HEK293 (cell line): ENCODE measurements at regions not wholly inside any gene's neighbourhood (a gene's known extent, or its start where the extent isn't known, plus 50 kb on each side); places are given as distances from the start of the nearest gene placed in this dataset.

ENCODE experiments used
- CTCF ChIA-PET: fragments of 350-600 bp; formaldehyde crosslinking; extraction: SDS; loops from one replicate; lab custom pipeline; 2021; ENCODE audit warnings: antibody characterized with exemption; lab: Yijun Ruan, JAX
- POLR2A ChIA-PET: fragments of 300-600 bp; formaldehyde crosslinking; extraction: SDS; loops from one replicate; lab custom pipeline; 2020; ENCODE audit warnings: antibody characterized with exemption, inconsistent platforms; lab: Yijun Ruan, JAX
- H3K27ac ChIP-seq: fragments of 200-500 bp; sonication (Bioruptor generic); 2 replicates; pipeline ENCODE4 v1.5.1; 2014; ENCODE audit warnings: low read depth, low read length, control low read depth, inconsistent platforms; ENCODE audit errors: extremely low read depth
- H3K36me3 ChIP-seq, 2 experiments: fragments of 200-500 bp in 1 of 2; sonication (Bioruptor generic) in 1 of 2; 1 replicate in 1 of 2; 2 replicates in 1 of 2; pipeline ENCODE4 v1.5.1; 2014 to 2017; ENCODE audit warnings: inconsistent platforms in 2 of 2, low read length in 2 of 2; ENCODE audit not compliant: control insufficient read depth in 2 of 2, insufficient read depth in 1 of 2
- H3K4me1 ChIP-seq: fragments of 200-500 bp; sonication (Bioruptor generic); 2 replicates; pipeline ENCODE4 v1.5.1; 2014; ENCODE audit warnings: mild to moderate bottlenecking, low read length, inconsistent platforms; ENCODE audit not compliant: control insufficient read depth, insufficient read depth
- H3K4me3 ChIP-seq: 2 replicates; pipeline ENCODE4 v1.5.1; 2011; ENCODE audit warnings: low read depth, mild to moderate bottlenecking, control low read depth, low read length, moderate library complexity
- H3K9me3 ChIP-seq: fragments of 200-500 bp; sonication (Bioruptor generic); 2 replicates; pipeline ENCODE4 v1.5.1; 2014; ENCODE audit warnings: low read depth, low read length, inconsistent platforms; ENCODE audit not compliant: control insufficient read depth, insufficient read depth
- MZF1 ChIP-seq: fragments of 450-650 bp; formaldehyde crosslinking; IDR thresholded peaks from 2 replicates; pipeline ENCODE4 v1.5.1; 2017; ENCODE audit warnings: missing biosample characterization, missing genetic modification characterization, borderline replicate concordance
- OSR2 ChIP-seq: fragments of 450-650 bp; formaldehyde crosslinking; IDR thresholded peaks from 2 replicates; pipeline ENCODE4 v1.5.1; 2016; ENCODE audit warnings: missing biosample characterization, missing genetic modification characterization
- SCRT1 ChIP-seq: fragments of 450-650 bp; formaldehyde crosslinking; IDR thresholded peaks from 2 replicates; pipeline ENCODE4 v1.5.1; 2016; ENCODE audit warnings: missing biosample characterization, missing genetic modification characterization, borderline replicate concordance
- ZBTB7A ChIP-seq: fragments of 450-650 bp; formaldehyde crosslinking; IDR thresholded peaks from 2 replicates; pipeline ENCODE4 v1.5.1; 2016; ENCODE audit warnings: low read depth, missing biosample characterization, missing genetic modification characterization
- ZNF114 ChIP-seq: fragments of 450-650 bp; formaldehyde crosslinking; IDR thresholded peaks from 2 replicates; pipeline ENCODE4 v1.5.0; 2017; ENCODE audit warnings: missing biosample characterization, missing genetic modification characterization
- ZNF214 ChIP-seq: fragments of 450-650 bp; formaldehyde crosslinking; IDR thresholded peaks from 2 replicates; pipeline ENCODE4 v1.5.1; 2017; ENCODE audit warnings: missing biosample characterization, mild to moderate bottlenecking, missing genetic modification characterization, borderline replicate concordance
- ZNF223 ChIP-seq: fragments of 450-650 bp; formaldehyde crosslinking; IDR thresholded peaks from 2 replicates; pipeline ENCODE4 v1.5.1; 2016; ENCODE audit warnings: missing biosample characterization, missing genetic modification characterization
- ZNF266 ChIP-seq: fragments of 450-650 bp; formaldehyde crosslinking; IDR thresholded peaks from 2 replicates; pipeline ENCODE4 v1.5.1; 2016; ENCODE audit warnings: missing biosample characterization, missing genetic modification characterization, low read depth
- ZNF302 ChIP-seq: fragments of 450-650 bp; formaldehyde crosslinking; IDR thresholded peaks from 2 replicates; pipeline ENCODE4 v1.5.1; 2016; ENCODE audit warnings: missing biosample characterization, missing genetic modification characterization, low read depth
- ZNF324 ChIP-seq: fragments of 450-650 bp; formaldehyde crosslinking; IDR thresholded peaks from 2 replicates; pipeline ENCODE4 v1.5.1; 2016; ENCODE audit warnings: missing biosample characterization, missing genetic modification characterization
- ZNF350 ChIP-seq: fragments of 450-650 bp; formaldehyde crosslinking; IDR thresholded peaks from 2 replicates; pipeline ENCODE4 v1.5.0; 2017; ENCODE audit warnings: missing biosample characterization, mild to moderate bottlenecking, missing genetic modification characterization
- ZNF354C ChIP-seq: fragments of 450-650 bp; formaldehyde crosslinking; IDR thresholded peaks from 2 replicates; pipeline ENCODE4 v1.5.1; 2016; ENCODE audit warnings: missing biosample characterization, missing genetic modification characterization, low read depth, borderline replicate concordance
- ZNF366 ChIP-seq: fragments of 450-650 bp; formaldehyde crosslinking; conservative IDR thresholded peaks from 2 replicates; pipeline ENCODE4 v1.5.1; 2016; ENCODE audit warnings: missing biosample characterization, missing genetic modification characterization
- ZNF514 ChIP-seq: fragments of 450-650 bp; formaldehyde crosslinking; IDR thresholded peaks from 2 replicates; pipeline ENCODE4 v1.5.1; 2016; ENCODE audit warnings: missing biosample characterization, missing genetic modification characterization
- ZNF548 ChIP-seq: fragments of 450-650 bp; formaldehyde crosslinking; IDR thresholded peaks from 2 replicates; pipeline ENCODE4 v1.5.1; 2016; ENCODE audit warnings: missing biosample characterization, missing genetic modification characterization
- ZNF555 ChIP-seq: fragments of 450-650 bp; formaldehyde crosslinking; conservative IDR thresholded peaks from 2 replicates; pipeline ENCODE4 v1.5.1; 2017; ENCODE audit warnings: missing biosample characterization, mild to moderate bottlenecking, missing genetic modification characterization, inconsistent platforms
- ZNF610 ChIP-seq: fragments of 450-650 bp; formaldehyde crosslinking; IDR thresholded peaks from 2 replicates; pipeline ENCODE4 v1.5.1; 2016; ENCODE audit warnings: missing biosample characterization, missing genetic modification characterization, borderline replicate concordance
- ZNF660 ChIP-seq: fragments of 450-650 bp; IDR thresholded peaks from 2 replicates; pipeline ENCODE4 v1.5.1; 2018; ENCODE audit warnings: missing biosample characterization, mild to moderate bottlenecking, missing genetic modification characterization
- ZNF692 ChIP-seq: fragments of 450-650 bp; formaldehyde crosslinking; IDR thresholded peaks from 2 replicates; pipeline ENCODE4 v1.5.1; 2016; ENCODE audit warnings: missing biosample characterization, missing genetic modification characterization
- ZNF76 ChIP-seq: fragments of 450-650 bp; formaldehyde crosslinking; IDR thresholded peaks from 2 replicates; pipeline ENCODE4; 2016; ENCODE audit warnings: low read depth, missing biosample characterization, missing genetic modification characterization, borderline replicate concordance
- ZNF768 ChIP-seq: fragments of 450-650 bp; formaldehyde crosslinking; IDR thresholded peaks from 2 replicates; pipeline ENCODE4 v1.5.1; 2018; ENCODE audit warnings: missing biosample characterization, mild to moderate bottlenecking, missing genetic modification characterization
- ZNF777 ChIP-seq: fragments of 450-650 bp; formaldehyde crosslinking; IDR thresholded peaks from 2 replicates; pipeline ENCODE4 v1.5.1; 2017; ENCODE audit warnings: missing biosample characterization, missing genetic modification characterization, borderline replicate concordance
- ZNF830 ChIP-seq: fragments of 450-650 bp; IDR thresholded peaks from 2 replicates; pipeline ENCODE4 v1.5.0; 2018; ENCODE audit warnings: missing biosample characterization, missing genetic modification characterization, low read depth, mild to moderate bottlenecking, moderate library complexity
- ZNF843 ChIP-seq: fragments of 450-650 bp; formaldehyde crosslinking; IDR thresholded peaks from 2 replicates; pipeline ENCODE4 v1.5.1; 2016; ENCODE audit warnings: missing biosample characterization, missing genetic modification characterization
- ZSCAN30 ChIP-seq: fragments of 450-650 bp; IDR thresholded peaks from 2 replicates; pipeline ENCODE4 v1.5.1; 2018; ENCODE audit warnings: missing biosample characterization, mild to moderate bottlenecking, missing genetic modification characterization, moderate library complexity
- ZXDB ChIP-seq: fragments of 450-650 bp; formaldehyde crosslinking; IDR thresholded peaks from 2 replicates; pipeline ENCODE4 v1.5.1; 2016; ENCODE audit warnings: missing biosample characterization, missing genetic modification characterization
- TF ChIP-seq, protein P1 (sequence below): fragments of 450-650 bp; formaldehyde crosslinking; IDR thresholded peaks from 2 replicates; pipeline ENCODE4 v1.5.1; 2017; ENCODE audit warnings: missing biosample characterization, missing genetic modification characterization
- TF ChIP-seq, protein P2 (sequence below): fragments of 450-650 bp; formaldehyde crosslinking; IDR thresholded peaks from 2 replicates; pipeline ENCODE4; 2016; ENCODE audit warnings: missing biosample characterization, missing genetic modification characterization
- TF ChIP-seq, protein P3 (sequence below): fragments of 450-650 bp; formaldehyde crosslinking; IDR thresholded peaks from 2 replicates; pipeline ENCODE4 v1.5.1; 2016; ENCODE audit warnings: missing biosample characterization, missing genetic modification characterization

DNA sequence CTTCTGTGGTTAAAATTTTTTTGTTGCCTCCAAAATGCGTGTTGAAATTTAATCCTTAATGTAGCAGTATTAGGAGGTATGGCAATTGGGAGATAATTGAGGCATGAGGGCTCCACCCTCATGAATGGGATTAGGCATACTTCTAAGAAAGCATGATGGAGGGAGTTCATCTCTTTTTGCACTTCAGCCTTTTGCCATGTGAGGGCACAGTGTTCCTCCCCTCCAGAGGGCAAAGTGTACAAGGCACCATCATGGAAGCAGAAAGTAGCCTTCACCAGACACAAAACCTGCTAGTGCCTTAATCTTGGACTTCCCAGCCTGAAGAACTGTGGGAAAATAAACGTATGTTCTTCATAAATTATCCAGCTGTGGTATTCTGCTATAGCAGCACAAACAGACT is 429.5 kb downstream of the ZIC1 start:
- Histone ChIP-seq H3K36me3 (no peaks in the 10 kb centered on the region), H3K4me3 (no peak overlapping the region), H3K4me1 (no peaks in the 10 kb centered on the region), H3K27ac (no peak overlapping the region), H3K9me3 (no peaks in the 10 kb centered on the region)
- TF ChIP-seq ZNF223 (tag by site-specific recombination) (no peak), ZNF76 (no peak), ZNF350 (tag by site-specific recombination) (no peak), ZNF843 (no peak)
- ChIA-PET POLR2A (no interaction called here), CTCF (interaction anchor here (1.7 kb wide), 1 partner anchor 235 kb away, joined by 9 read pairs; no protein-coding TSS in a partner anchor)

DNA sequence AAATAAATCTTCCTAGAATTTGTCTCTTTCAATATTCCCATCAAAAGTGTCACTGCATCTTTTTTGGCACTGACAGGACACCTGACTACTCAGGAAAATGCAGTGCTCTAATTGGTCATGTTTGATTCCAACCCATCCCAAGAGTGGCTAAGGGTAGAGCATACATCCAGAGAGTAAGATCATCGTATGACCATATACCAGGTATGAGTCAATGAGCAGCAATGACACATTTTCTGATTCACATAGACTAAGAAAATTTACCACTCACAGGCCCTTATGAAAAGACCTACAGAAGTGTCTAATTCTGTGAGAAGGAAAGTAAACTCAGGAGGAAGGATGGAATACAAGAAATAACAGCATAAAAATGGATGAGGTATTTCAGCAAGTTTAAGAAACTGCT is 434.2 kb downstream of the ZIC1 start:
- Histone ChIP-seq H3K9me3 (no peaks in the 10 kb centered on the region), H3K4me1 (no peaks in the 10 kb centered on the region), H3K27ac (no peak overlapping the region), H3K4me3 (no peak overlapping the region), H3K36me3 (no peaks in the 10 kb centered on the region)
- TF ChIP-seq ZNF777 (no peak), ZNF266 (tag by site-specific recombination) (no peak), ZNF768 (no peak), ZXDB (tag by site-specific recombination) (no peak), ZBTB7A (tag by site-specific recombination) (no peak), ZNF366 (tag by site-specific recombination) (no peak), MZF1 (tag by site-specific recombination) (no peak), ZNF514 (tag by site-specific recombination) (no peak), ZNF555 (tag by site-specific recombination) (no peak)
- TF ChIP-seq, protein P1, sequence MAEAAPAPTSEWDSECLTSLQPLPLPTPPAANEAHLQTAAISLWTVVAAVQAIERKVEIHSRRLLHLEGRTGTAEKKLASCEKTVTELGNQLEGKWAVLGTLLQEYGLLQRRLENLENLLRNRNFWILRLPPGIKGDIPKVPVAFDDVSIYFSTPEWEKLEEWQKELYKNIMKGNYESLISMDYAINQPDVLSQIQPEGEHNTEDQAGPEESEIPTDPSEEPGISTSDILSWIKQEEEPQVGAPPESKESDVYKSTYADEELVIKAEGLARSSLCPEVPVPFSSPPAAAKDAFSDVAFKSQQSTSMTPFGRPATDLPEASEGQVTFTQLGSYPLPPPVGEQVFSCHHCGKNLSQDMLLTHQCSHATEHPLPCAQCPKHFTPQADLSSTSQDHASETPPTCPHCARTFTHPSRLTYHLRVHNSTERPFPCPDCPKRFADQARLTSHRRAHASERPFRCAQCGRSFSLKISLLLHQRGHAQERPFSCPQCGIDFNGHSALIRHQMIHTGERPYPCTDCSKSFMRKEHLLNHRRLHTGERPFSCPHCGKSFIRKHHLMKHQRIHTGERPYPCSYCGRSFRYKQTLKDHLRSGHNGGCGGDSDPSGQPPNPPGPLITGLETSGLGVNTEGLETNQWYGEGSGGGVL (tag by site-specific recombination) = no peak
- TF ChIP-seq, protein P2, sequence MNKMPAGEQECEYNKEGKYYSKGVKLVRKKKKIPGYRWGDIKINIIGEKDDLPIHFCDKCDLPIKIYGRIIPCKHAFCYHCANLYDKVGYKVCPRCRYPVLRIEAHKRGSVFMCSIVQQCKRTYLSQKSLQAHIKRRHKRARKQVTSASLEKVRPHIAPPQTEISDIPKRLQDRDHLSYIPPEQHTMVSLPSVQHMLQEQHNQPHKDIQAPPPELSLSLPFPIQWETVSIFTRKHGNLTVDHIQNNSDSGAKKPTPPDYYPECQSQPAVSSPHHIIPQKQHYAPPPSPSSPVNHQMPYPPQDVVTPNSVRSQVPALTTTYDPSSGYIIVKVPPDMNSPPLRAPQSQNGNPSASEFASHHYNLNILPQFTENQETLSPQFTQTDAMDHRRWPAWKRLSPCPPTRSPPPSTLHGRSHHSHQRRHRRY (tag by site-specific recombination) = no peak
- TF ChIP-seq, protein P3, sequence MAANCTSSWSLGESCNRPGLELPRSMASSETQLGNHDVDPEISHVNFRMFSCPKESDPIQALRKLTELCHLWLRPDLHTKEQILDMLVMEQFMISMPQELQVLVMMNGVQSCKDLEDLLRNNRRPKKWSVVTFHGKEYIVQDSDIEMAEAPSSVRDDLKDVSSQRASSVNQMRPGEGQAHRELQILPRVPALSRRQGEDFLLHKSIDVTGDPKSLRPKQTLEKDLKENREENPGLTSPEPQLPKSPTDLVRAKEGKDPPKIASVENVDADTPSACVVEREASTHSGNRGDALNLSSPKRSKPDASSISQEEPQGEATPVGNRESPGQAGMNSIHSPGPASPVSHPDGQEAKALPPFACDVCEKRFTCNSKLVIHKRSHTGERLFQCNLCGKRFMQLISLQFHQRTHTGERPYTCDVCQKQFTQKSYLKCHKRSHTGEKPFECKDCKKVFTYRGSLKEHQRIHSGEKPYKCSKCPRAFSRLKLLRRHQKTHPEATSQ (tag by site-specific recombination) = no peak
- CTCF ChIA-PET = no interaction called here
- POLR2A ChIA-PET = no interaction called here

DNA sequence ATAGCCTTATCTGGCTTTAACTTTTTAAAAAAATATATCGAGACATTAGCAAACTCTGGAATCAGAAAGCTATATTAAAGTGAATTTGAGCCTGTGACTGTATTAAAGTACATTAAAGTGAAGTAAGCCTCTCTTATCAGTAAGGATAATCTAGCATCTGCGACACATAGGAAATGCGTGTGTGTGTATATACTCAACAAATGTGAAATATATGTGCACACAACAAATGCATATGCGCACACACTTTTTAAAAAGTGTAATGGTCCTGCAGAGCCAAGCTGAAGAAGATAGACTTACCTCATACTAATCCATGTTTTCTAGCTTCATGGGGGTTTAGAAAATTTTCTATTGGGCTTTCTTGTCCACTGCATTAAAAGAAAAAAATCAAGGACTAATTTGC is 437.1 kb downstream of the ZIC1 start:
- ChIA-PET CTCF (interaction anchor here (0.6 kb wide), 1 partner anchor 206 kb away, joined by 3 read pairs; no protein-coding TSS in a partner anchor), POLR2A (no interaction called here)
- Histone ChIP-seq H3K4me3 (no peak overlapping the region), H3K36me3 (no peaks in the 10 kb centered on the region), H3K27ac (no peak overlapping the region), H3K4me1 (no peaks in the 10 kb centered on the region), H3K9me3 (no peaks in the 10 kb centered on the region)
- TF ChIP-seq ZNF660 (tag by site-specific recombination) = no peak
- no peak for TF ChIP-seq ZNF324 (tag by site-specific recombination)
- TF ChIP-seq ZNF214 = no peak
- no peak for TF ChIP-seq ZNF114
- TF ChIP-seq ZNF548 (tag by site-specific recombination) = no peak
- TF ChIP-seq ZNF692 (tag by site-specific recombination) = no peak
- no peak for TF ChIP-seq ZNF610 (tag by site-specific recombination)
- no peak for TF ChIP-seq SCRT1 (tag by site-specific recombination)
- TF ChIP-seq OSR2 (tag by site-specific recombination) = no peak
- no peak for TF ChIP-seq ZNF830 (tag by site-specific recombination)
- TF ChIP-seq ZNF354C (tag by site-specific recombination) = no peak
- no peak for TF ChIP-seq ZSCAN30 (tag by site-specific recombination)
- TF ChIP-seq ZNF302 (tag by site-specific recombination) = no peak
